ENCODE measurements at regions not wholly inside any gene's neighbourhood (a gene's known extent, or its start where the extent isn't known, plus 50 kb on each side); places are given as distances from the start of the nearest gene placed in this dataset.

DNA sequence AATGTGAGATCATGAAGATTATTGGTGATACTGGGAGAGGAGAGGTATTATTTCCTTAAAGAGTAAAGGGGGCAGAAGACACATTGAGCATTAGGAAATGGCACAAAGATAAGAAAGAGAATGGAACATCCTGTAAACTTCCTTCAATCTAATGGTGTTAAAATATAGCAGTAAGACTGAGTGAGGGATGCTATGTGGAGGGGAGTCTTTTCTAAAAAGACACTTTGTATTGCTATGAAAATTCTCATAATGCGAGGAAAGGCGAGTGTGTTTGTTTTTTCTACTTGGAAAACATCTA, 405.2 kb downstream of the ARL4A start:
- no peaks in the 10 kb centered on the region for H3K4me1 ChIP-seq (ENCODE audit: control insufficient read depth, low read length)
- no peak overlapping the region for H3K4me2 ChIP-seq (ENCODE audit: low read length)
- no peak overlapping the region for H3K27ac ChIP-seq (ENCODE audit: low read depth, low read length)
- H3K79me2 ChIP-seq (ENCODE audit: control insufficient read depth, low read length) = no peaks in the 10 kb centered on the region
- no peaks in the 10 kb centered on the region for H4K20me1 ChIP-seq (ENCODE audit: control insufficient read depth, insufficient read depth, low read depth, low read length)
- no peaks in the 10 kb centered on the region for H3K9me2 ChIP-seq (replicated peaks; ENCODE audit: control insufficient read depth, low read length)
- no peak for TF ChIP-seq EZH2phosphoT487 (IDR thresholded peaks at IDR 0.05; ENCODE audit: borderline replicate concordance, low read length)
- no peak for TF ChIP-seq CTCF (IDR thresholded peaks at IDR 0.05; ENCODE audit: low read depth, low read length, poor library complexity, severe bottlenecking)
- no peak overlapping the region for H3K4me3 ChIP-seq (ENCODE audit: low read length)
- no peaks in the 10 kb centered on the region for H3K36me3 ChIP-seq (ENCODE audit: control insufficient read depth, low read length)
- H3F3A ChIP-seq (ENCODE audit: control insufficient read depth, insufficient read depth) = no peaks in the 10 kb centered on the region
- H3K9me3 ChIP-seq (ENCODE audit: control insufficient read depth, insufficient read depth, low read length) = no peaks in the 10 kb centered on the region; the same call in 1 of the 2 replicates
- H3K27me3 ChIP-seq (ENCODE audit: control insufficient read depth, low read length) = no peaks in the 10 kb centered on the region

DNA sequence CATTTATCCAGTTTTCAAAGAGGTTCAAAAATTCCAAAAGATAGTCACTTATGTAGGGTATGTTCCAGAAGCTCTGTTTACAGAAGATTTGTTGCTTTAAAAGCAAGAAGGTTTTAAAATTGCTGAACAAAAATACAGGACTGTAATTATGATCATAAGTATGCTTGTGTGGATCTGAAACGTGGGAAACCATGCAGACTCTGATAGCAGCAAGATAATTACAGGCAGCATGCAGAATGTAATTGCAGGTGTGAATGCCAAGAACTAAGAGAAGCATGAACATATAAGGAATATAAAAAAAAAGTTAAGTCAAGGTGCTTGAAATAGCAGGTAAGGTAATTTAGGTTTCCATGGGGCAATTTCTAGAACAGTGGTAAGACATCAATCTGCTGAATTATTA, 405.7 kb downstream of the ARL4A start:
- Histone ChIP-seq H3K27ac (ENCODE audit: low read depth, low read length) (no peak overlapping the region), H3K4me3 (ENCODE audit: low read length) (no peak overlapping the region), H3K4me1 (ENCODE audit: control insufficient read depth, low read length) (no peaks in the 10 kb centered on the region), H3K27me3 (ENCODE audit: control insufficient read depth, low read length) (no peaks in the 10 kb centered on the region), H3K9me3 (ENCODE audit: control insufficient read depth, insufficient read depth, low read length) (no peaks in the 10 kb centered on the region; the same call in 1 of the 2 replicates), H4K20me1 (ENCODE audit: control insufficient read depth, insufficient read depth, low read depth, low read length) (no peaks in the 10 kb centered on the region), H3K36me3 (ENCODE audit: control insufficient read depth, low read length) (no peaks in the 10 kb centered on the region), H3K79me2 (ENCODE audit: control insufficient read depth, low read length) (no peaks in the 10 kb centered on the region), H3F3A (ENCODE audit: control insufficient read depth, insufficient read depth) (no peaks in the 10 kb centered on the region), H3K4me2 (ENCODE audit: low read length) (no peak overlapping the region), H3K9me2 (replicated peaks; ENCODE audit: control insufficient read depth, low read length) (no peaks in the 10 kb centered on the region)
- TF ChIP-seq CTCF (IDR thresholded peaks at IDR 0.05; ENCODE audit: low read depth, low read length, poor library complexity, severe bottlenecking) (no peak), EZH2phosphoT487 (IDR thresholded peaks at IDR 0.05; ENCODE audit: borderline replicate concordance, low read length) (no peak)

- no peak overlapping the region for H3K27ac ChIP-seq (ENCODE audit: low read depth, low read length)
- H3K36me3 ChIP-seq (ENCODE audit: control insufficient read depth, low read length) = no peaks in the 10 kb centered on the region
Observed at GRCh38 chr7:13097499-13097898, 410.1 kb downstream of the ARL4A start.

More at GRCh38 chr7:13097499-13097898, 410.1 kb downstream of the ARL4A start:
- H3K9me2 ChIP-seq (replicated peaks; ENCODE audit: control insufficient read depth, low read length) = no peaks in the 10 kb centered on the region
- TF ChIP-seq EZH2phosphoT487 (IDR thresholded peaks at IDR 0.05; ENCODE audit: borderline replicate concordance, low read length) (no peak), CTCF (IDR thresholded peaks at IDR 0.05; ENCODE audit: low read depth, low read length, poor library complexity, severe bottlenecking) (no peak)
- H3K27me3 ChIP-seq (ENCODE audit: control insufficient read depth, low read length) = no peaks in the 10 kb centered on the region
- no peaks in the 10 kb centered on the region for H4K20me1 ChIP-seq (ENCODE audit: control insufficient read depth, insufficient read depth, low read depth, low read length)
- no peaks in the 10 kb centered on the region for H3F3A ChIP-seq (ENCODE audit: control insufficient read depth, insufficient read depth)
- H3K9me3 ChIP-seq (ENCODE audit: control insufficient read depth, insufficient read depth, low read length) = no peaks in the 10 kb centered on the region
- no peak overlapping the region for H3K4me3 ChIP-seq (ENCODE audit: low read length)
- H3K79me2 ChIP-seq (ENCODE audit: control insufficient read depth, low read length) = no peaks in the 10 kb centered on the region
- H3K4me2 ChIP-seq (ENCODE audit: low read length) = no peak overlapping the region
- H3K4me1 ChIP-seq (ENCODE audit: control insufficient read depth, low read length) = no peaks in the 10 kb centered on the region

Data from DOHH2 (cell line).